HG03565 (cell line): ENCODE measurements at regions not wholly inside any gene's neighbourhood (a gene's known extent, or its start where the extent isn't known, plus 50 kb on each side); places are given as distances from the start of the nearest gene placed in this dataset.

ENCODE experiments used
- ATAC-seq: cut with Tn5 transposase; IDR thresholded peaks from one replicate; pipeline ENCODE4 v1.9.1; 2021; ENCODE audit warnings: mild to moderate bottlenecking, moderate library complexity; ENCODE audit not compliant: unreplicated experiment

GRCh38 chr22:22743128-22743760 lies 98.8 kb downstream of the GGTLC2 start:
- no peak for ATAC-seq

DNA sequence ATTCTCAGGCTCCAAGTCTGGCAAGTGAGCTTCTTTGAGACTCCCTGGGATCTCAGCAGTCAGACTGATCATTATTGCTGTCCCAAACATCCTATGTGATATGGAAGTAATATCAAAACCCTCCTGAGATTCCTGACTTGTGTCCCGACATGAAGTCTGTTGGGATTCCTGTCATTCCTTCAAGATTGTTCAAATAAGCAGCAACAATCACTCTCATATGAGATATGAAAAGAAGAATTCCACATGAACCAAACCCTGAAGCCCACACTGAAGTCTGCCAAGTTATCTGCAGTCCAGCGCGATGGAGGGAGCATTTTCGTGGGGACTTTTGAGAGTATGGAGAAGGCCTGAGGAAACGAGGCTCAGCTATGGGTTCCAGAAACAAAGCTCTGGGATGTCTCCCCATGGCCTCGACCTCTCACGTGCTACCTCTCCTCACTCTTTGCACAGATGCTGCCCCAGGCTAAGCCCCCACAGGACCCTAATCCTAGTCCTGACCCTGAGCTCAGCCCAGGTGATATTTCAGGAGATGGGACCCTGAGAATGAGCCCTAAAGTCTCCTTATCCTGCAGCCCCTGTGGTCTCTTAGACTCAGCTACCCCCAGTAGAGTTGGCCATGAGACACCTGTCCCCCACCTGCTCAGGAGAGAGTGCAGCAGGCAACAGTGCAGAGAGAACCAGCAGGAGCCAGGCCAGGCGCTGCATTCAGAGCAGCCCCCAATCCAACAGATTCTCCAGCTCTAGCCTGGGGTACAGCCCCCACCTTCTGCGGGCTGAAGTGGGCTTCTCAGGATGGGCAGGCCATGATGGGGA lies 100.2 kb downstream of the GGTLC2 start:
- no peak for ATAC-seq

- no peak for ATAC-seq
These were observed 101.0 kb downstream of the GGTLC2 start for GRCh38 chr22:22745225-22746060.

DNA sequence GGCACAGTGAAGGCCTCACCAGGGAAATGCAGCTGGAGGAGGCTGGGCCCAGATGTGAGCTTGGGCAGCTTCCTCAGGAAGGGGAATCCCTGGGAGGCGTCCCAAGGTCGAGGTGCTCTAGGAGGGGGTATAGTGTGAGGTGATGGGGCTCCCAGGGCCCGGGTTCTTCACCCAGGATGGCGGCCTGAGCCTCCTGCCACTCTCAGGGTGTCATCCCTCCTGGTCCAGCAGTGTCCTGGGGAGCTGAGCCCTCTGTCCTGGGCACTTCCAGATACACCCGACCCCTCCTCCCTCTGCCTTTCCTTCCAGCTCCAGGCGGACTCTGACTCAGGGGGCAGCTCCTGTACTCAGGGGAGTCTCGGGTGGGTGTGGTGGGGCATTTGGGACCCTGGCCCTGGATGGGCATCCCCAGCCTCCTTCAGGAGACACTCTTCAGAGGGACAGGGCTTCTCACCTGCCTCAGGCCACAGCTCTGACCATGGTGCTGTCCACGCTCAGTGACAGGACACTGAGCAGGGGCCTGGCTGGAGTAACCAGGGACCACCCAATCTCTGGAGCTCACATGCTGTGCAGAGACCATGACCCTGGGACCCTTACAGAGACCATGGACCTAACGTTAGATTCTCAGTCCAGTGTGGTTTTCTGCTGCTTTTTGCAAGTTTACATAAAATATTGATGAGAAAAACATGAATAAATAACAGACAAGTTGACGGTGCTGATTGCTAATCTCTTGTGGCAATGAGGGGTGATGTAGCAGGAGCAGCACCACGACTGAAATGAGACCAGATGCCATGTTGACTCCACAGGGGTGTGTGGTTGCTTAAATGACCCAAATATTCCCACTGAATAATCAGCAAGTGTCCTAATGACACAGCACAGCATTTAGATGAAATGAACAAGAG lies 101.9 kb downstream of the GGTLC2 start:
- no peak for ATAC-seq

GRCh38 chr22:22746963-22747933 lies 102.8 kb downstream of the GGTLC2 start:
- no peak for ATAC-seq

GRCh38 chr22:22748297-22748743 lies 103.9 kb downstream of the GGTLC2 start:
- no peak for ATAC-seq

GRCh38 chr22:22748756-22749155 lies 104.3 kb downstream of the GGTLC2 start:
- ATAC-seq, result no peak

DNA sequence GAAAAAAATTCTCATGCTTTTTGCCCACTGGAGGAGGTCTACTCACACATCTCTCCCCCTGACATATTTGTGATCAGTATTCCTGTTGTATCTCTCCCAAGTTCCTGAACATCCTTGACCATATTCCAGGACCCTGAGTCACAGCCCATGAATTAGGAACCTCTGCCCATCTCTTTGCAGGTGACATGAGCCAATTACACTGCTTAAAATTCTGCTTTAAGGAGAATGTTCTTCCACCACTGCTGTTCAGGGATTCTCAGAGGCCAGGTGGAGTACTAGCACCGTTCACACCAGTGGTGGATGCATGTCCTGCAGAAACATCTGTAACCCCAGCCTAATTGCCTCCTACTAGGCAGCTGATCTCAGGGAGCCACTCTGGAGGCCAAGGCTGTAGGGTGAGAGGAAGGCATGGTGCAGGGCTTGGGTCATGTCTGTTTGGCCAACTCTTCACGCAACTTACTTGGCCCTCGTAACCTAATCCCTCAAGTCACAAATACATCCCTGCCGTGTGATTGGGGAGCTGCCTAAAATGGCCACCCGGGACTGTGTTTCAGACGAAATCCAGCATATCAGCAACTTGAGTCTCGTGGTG lies 104.8 kb downstream of the GGTLC2 start:
- ATAC-seq, result no peak

GRCh38 chr22:22750335-22751042 lies 106.1 kb downstream of the GGTLC2 start:
- no peak for ATAC-seq

DNA sequence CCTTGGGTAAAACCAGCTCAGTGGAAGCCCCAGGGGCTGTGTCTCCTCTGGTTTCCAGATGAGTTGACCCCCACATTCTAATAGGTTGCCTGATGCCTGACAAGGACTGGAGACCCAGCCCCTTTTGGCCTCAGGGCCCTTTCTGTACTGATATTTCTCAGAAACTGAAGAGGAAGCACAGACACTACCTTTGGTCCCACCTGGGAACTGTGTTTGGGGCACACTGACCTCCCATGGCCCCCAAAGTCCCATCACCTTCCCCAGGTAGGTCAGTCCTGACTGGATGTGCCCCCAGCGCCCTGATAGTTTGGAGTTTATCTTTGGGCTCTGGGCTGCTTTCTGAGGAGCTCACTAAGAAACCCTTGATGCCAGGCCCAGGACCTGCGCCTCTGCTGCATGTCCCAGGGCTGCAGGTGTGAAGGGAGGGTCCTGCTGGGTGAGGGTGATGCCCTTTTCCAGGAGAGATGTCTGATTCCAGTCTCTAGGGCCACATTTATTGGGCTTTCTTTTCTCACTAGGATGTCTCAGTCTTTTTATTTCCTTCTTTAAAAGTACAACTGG lies 106.7 kb downstream of the GGTLC2 start:
- no peak for ATAC-seq

DNA sequence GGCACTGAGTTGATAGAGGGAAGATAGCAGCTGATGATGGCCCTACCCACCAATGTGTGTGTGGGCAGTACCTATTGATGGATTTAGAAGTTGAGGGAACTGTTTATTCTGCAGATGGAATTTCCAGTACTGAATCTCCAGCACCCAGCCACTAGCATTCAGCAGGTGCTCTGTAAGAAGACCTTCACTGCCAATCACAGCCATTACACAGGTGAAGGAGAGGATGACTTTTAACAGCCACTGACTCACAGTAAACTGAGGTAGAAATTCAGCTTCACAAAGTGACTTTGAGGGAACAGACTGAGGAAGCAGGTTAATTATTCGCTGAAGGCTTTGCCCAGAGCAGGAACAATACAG lies 107.8 kb downstream of the GGTLC2 start:
- ATAC-seq, result no peak

- ATAC-seq, result no peak
These were observed 108.4 kb downstream of the GGTLC2 start for GRCh38 chr22:22752556-22753477.

DNA sequence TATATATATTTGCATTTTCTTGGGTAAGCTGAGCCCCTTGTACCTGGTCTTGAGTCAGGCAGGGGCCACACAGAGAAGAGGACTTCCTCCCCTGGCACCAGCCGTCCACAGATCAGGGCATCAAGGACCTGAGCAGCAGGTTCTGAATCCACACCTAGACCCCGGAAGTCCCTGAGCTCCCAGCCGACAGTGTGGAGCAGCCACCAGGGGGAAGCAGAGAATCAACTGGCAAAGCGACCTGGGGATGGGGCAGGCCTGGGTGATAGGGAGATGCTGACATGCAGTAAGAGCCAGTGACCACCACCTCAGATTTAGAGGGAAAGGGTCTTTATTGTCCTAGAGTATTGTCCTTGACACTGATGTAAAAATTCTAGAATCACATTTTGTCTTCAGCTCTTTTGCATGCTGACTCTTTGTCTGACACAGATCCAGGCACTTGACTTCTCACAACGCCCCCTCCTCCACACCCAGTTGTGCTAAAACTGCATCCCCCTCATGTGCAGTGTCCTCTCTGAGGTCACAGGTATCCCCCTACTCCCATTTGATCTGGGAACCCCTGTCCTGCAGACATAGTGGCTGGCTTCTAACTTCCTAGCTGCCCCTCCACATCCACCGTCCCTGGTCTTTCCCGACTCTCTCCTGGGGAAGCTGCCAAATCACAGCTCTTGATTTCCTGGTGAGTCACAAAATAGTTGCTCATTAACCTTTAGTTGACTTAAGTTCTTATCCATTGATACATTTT lies 109.3 kb downstream of the GGTLC2 start:
- no peak for ATAC-seq

DNA sequence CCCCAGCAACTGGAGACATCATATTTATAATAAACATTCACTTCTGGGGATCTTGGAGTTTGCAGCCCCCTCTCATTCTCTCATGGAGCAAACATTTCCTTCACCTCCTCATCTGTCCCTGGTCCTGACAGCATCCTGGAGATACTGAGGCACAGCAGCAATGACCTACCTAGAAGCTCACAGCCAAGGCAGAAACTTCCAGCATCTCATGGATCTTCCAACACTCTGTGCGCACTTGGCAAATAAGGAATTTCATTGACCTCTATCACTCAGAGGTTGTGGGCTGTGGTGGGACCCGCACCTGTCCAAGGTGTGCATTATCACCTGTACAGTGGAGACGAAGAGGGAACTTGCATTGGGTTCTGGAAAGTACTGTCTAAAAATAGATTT lies 109.8 kb downstream of the GGTLC2 start:
- ATAC-seq, result no peak

GRCh38 chr22:22754961-22755777 lies 110.8 kb downstream of the GGTLC2 start:
- ATAC-seq, result no peak

DNA sequence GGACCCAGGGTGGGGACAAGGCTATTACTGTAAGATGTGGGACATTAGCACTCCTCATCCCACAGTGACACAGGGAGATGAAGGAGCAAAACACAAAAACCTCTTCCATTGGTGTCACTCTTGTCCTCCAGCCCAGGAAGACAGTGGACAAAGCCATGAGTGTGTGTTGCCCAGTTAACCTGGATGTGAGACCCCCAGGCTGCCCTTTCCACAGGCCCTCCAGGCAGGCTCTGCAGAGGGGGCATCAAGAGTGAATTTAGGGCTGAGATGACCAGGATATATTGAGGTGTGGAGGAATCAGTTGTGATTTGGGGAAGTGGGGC lies 111.3 kb downstream of the GGTLC2 start:
- ATAC-seq, result no peak
